Common myeloid progenitor, CD34-positive (primary cell): ENCODE measurements at regions not wholly inside any gene's neighbourhood (a gene's known extent, or its start where the extent isn't known, plus 50 kb on each side); places are given as distances from the start of the nearest gene placed in this dataset.
A peak's percentile ranks its signal among the peaks of the same experiment; 100 is the strongest.

Experiments used
- CTCF ChIA-PET: fragments of 350-600 bp; sonication (Branson Sonifier 250); formaldehyde crosslinking; loops from one replicate; lab custom pipeline; 2021; ENCODE audit warnings: antibody characterized with exemption; lab: Charles Lee
- POLR2A ChIA-PET: fragments of 350-600 bp; sonication (Branson Sonifier 250); formaldehyde crosslinking; loops from one replicate; lab custom pipeline; 2021; ENCODE audit warnings: antibody characterized with exemption; lab: Charles Lee
- DNase-seq, 3 donors: peaks; one replicate each; pipeline versions ENCODE4 v3.0.0 to v3.0.0-alpha.2; 2013
- H3K27ac ChIP-seq, 2 experiments: 1 replicate in 1 of 2; 2 replicates in 1 of 2; pipeline ENCODE4 v1.7.0; 2013; ENCODE audit warnings: inconsistent platforms in 2 of 2, low read length in 2 of 2, mild to moderate bottlenecking in 2 of 2, low read depth in 1 of 2, moderate library complexity in 1 of 2; ENCODE audit not compliant: severe bottlenecking in 2 of 2, insufficient read depth in 1 of 2, poor library complexity in 1 of 2
- H3K27me3 ChIP-seq, 5 experiments: replicated peaks in 2 of 5; 1 replicate in 3 of 5; 2 replicates in 2 of 5; pipeline versions ENCODE4 v1.6.1 to v1.7.0; 2013; ENCODE audit warnings: low read length in 4 of 5, mild to moderate bottlenecking in 2 of 5, moderate library complexity in 2 of 5, inconsistent platforms in 1 of 5; ENCODE audit not compliant: insufficient read depth in 5 of 5, control insufficient read depth in 4 of 5
- H3K36me3 ChIP-seq, 4 experiments: 1 replicate in 2 of 4; 2 replicates in 2 of 4; pipeline versions ENCODE4 v1.6.1 to v1.7.0; 2013; ENCODE audit warnings: low read length in 3 of 4, control low read depth in 1 of 4, mild to moderate bottlenecking in 1 of 4; ENCODE audit not compliant: control insufficient read depth in 4 of 4, insufficient read depth in 4 of 4
- H3K4me1 ChIP-seq, 4 experiments: 1 replicate in 3 of 4; 2 replicates in 1 of 4; pipeline versions ENCODE4 v1.6.1 to v1.7.1; 2013; ENCODE audit warnings: low read length in 3 of 4, mild to moderate bottlenecking in 3 of 4, control low read depth in 1 of 4, inconsistent platforms in 1 of 4, moderate library complexity in 1 of 4; ENCODE audit not compliant: control insufficient read depth in 4 of 4, insufficient read depth in 4 of 4; ENCODE audit errors: control extremely low read depth in 1 of 4
- H3K4me3 ChIP-seq, 7 experiments: 1 replicate in 4 of 7; 2 replicates in 3 of 7; pipeline versions ENCODE4 v1.5.1 to v1.7.0; 2013; ENCODE audit warnings: mild to moderate bottlenecking in 7 of 7, low read length in 6 of 7, moderate library complexity in 6 of 7, inconsistent platforms in 2 of 7, low read depth in 2 of 7, control low read depth in 1 of 7; ENCODE audit not compliant: insufficient read depth in 4 of 7, control insufficient read depth in 1 of 7; ENCODE audit errors: extremely low read depth in 1 of 7
- H3K9me3 ChIP-seq, 5 experiments: 1 replicate in 4 of 5; 2 replicates in 1 of 5; pipeline versions ENCODE4 v1.6.1 to v1.7.1; 2013; ENCODE audit warnings: low read length in 4 of 5, mild to moderate bottlenecking in 2 of 5, inconsistent platforms in 1 of 5, low read depth in 1 of 5, moderate library complexity in 1 of 5; ENCODE audit not compliant: control insufficient read depth in 4 of 5, insufficient read depth in 2 of 5; ENCODE audit errors: control extremely low read depth in 1 of 5
- WGBS: methylation state at CpG from one replicate; pipeline ENCODE4 v1.1.5; 2013; ENCODE audit not compliant: insufficient coverage; 5-methylcytosine and 5-hydroxymethylcytosine counted together

DNA sequence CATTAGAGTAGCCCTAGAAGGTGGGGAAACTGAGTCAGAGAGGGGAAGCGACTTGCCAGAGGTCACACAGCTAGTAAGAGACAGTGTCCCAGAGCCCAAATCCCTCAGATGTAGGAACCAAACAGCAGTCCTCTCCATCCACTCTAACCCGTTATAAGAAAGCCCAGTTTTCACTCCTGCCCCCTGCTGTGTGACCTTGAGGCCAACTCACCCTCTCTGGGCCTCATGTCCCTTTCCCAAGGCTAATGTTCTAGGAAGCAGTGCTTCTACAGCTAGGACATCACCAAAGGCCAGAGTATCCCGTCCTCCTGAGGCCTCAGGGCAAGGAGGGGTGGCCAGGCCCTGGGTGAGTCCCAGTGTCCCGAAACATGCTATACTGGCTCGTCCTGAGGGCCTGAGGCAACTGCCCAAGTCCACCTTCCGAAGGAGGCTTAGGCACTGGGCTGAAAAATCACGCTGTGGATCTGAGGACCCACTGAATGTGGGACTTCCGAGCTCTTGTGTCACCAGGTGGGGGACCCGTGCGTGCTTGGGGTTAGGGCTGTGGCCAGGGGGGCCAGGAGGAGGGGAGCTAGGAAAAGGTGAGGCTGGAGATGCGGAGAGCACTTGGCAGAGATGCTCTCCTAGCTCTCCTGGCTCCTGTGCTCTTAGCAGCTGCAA is 109.2 kb upstream of the SLC6A11 start:
- Histone ChIP-seq H3K4me3 (peak overlapping the region in 1 of 7 experiments; percentile 51), H3K4me1 (peaks cover 0 to 6% (median 3%) of the 10 kb centered on the region in 4 experiments), H3K27me3 (peaks cover 6 to 96% (median 46%) of the 10 kb centered on the region in 5 experiments), H3K27ac (no peak overlapping the region), H3K36me3 (no peaks in the 10 kb centered on the region), H3K9me3 (peaks cover 0 to 3% (median 0%) of the 10 kb centered on the region in 5 experiments)
- 40% methylated on average over 9 of the region's 11 CpGs for WGBS
- POLR2A ChIA-PET: interaction anchor here (0.6 kb wide), 1 partner anchor 247 kb away, joined by 3 read pairs; no protein-coding TSS in a partner anchor
- CTCF ChIA-PET: interaction anchor here (1.0 to 1.2 kb wide), 2 partner anchors 31 to 289 kb away, joined by 3 to 5 read pairs; no protein-coding TSS in a partner anchor
- DNase-seq: no peak

DNA sequence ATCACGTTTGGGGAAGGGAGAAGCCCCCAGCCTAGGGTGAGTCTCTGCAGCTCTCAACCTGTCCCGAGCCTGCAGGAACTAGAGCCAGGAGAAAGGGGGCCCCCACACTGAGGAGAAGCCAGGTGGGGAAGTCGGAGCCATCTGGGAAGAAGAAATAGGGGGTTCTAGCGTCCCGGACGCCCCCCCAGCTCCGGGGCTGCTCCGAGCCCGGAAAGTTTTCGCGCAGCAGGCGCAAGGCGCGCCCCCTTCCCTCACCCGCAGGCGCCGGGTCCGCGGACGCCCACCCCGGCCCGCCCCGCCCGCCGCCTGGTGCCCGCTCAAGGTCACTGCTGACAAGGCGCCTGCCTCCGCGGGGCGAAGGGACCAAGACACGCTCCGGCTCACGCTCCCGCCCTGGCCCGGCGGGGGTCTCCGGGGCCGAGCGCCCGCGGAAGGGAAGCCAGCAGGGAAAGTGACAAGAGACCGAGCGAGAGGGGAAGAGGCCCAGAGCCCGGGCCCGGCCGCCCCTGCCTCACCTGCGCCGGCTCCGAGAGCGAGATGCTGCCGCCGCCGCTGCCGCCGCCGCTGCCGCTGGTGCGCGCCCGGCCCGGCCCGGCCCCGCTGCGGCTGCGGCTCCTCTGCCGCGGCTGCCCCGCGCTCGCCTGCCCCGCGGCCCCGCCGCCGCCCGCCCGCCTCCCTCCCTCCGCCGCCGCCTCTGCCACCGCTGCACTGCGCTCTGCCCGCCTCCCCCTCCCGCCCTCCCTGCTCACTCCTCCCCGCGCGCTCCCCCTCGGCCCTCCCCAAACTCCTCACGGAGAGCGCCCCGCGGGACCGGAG is 108.4 kb upstream of the SLC6A11 start:
- Histone ChIP-seq H3K27ac (no peak overlapping the region), H3K9me3 (peaks cover 0 to 3% (median 0%) of the 10 kb centered on the region in 5 experiments), H3K4me1 (peaks cover 0 to 6% (median 3%) of the 10 kb centered on the region in 4 experiments), H3K36me3 (no peaks in the 10 kb centered on the region), H3K27me3 (peaks cover 3 to 96% (median 49%) of the 10 kb centered on the region in 5 experiments), H3K4me3 (peak overlapping the region in 3 of 7 experiments; percentile 8 to 51 (median 26))
- DNase-seq: peak; percentile 4 to 31 (median 18)
- ChIA-PET CTCF (interaction anchor here (1.0 to 1.2 kb wide), 2 partner anchors 30 to 290 kb away, joined by 3 to 5 read pairs; no protein-coding TSS in a partner anchor), POLR2A (no interaction called here)
- WGBS: 2% methylated on average over 41 of the region's 93 CpGs

DNA sequence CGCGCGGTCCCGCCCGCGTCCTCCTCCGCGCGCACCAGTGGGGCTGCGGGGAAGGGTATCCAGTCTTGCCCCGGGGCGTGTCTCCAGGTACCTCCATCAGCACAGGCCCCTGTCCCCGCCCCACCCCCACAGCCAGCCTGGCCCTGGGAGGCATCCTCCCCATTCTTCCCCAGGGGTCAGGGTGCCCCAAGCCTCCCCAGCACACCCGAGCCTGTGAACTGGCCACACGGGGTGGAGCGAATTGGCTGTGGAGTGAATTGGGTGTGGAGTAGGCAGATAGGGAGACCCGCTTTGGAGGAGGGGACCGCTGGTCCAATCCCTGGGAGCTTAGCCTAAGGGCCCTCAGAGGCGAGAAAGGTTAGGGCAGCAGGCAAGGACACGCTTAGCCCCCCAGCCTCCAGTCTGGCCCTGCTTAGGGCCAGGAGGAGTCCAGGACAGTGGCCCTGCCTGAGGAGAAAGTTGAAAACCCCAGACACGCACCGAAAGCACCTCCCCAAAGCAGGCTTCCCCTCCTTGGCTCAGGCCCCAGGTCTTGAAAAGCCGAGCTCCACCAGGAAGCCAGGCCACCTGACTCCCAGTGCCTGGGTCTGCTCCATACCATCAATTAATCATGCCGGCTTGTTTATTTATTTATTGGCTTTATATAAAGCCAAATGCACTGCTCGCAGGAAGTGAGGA is 107.7 kb upstream of the SLC6A11 start:
- ChIA-PET POLR2A (no interaction called here), CTCF (interaction anchor here (1.1 kb wide), 1 partner anchor 30 kb away, joined by 4 read pairs; no protein-coding TSS in a partner anchor)
- Histone ChIP-seq H3K27me3 (peaks cover 3 to 94% (median 47%) of the 10 kb centered on the region in 5 experiments), H3K27ac (no peak overlapping the region), H3K36me3 (no peaks in the 10 kb centered on the region), H3K4me3 (no peak overlapping the region), H3K4me1 (peaks cover 0 to 6% (median 3%) of the 10 kb centered on the region in 4 experiments), H3K9me3 (peaks cover 0 to 3% (median 0%) of the 10 kb centered on the region in 5 experiments)
- WGBS: 35% methylated on average over 13 of the region's 25 CpGs
- DNase-seq: no peak

GRCh38 chr3:10709110-10709781 is 106.8 kb upstream of the SLC6A11 start:
- CTCF ChIA-PET: interaction anchor here (1.0 to 1.1 kb wide), 2 partner anchors 29 to 275 kb away, joined by 4 read pairs; no protein-coding TSS in a partner anchor
- DNase-seq: no peak
- no peaks in the 10 kb centered on the region for H3K36me3 ChIP-seq
- POLR2A ChIA-PET: no interaction called here
- H3K9me3 ChIP-seq: peaks cover 0 to 3% (median 0%) of the 10 kb centered on the region in 5 experiments
- H3K27ac ChIP-seq: no peak overlapping the region
- H3K4me1 ChIP-seq: peaks cover 0 to 6% (median 3%) of the 10 kb centered on the region in 4 experiments
- H3K27me3 ChIP-seq: peaks cover 3 to 86% (median 46%) of the 10 kb centered on the region in 5 experiments
- no peak overlapping the region for H3K4me3 ChIP-seq
- WGBS: 80% methylated on average over 8 of the region's 9 CpGs

DNA sequence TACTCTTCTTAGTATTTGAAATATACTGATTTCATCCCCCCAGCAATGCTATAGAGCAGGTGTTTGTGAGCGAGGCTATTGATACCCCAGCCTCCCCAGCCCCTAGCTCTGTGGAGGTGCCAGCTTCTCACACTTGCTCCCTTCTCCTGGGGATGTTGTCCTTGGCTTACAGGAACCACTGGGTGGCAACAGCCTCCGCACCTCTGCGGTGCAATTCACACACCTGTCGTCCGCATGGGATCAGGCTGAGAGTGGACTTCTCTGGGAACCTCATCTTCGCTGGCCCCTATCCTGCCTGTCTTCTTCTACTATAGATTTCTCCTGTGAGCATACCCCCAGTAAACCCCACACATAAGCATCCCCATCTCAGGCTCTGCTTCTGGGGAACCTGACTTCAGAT is 103.9 kb upstream of the SLC6A11 start:
- CTCF ChIA-PET: no interaction called here
- Histone ChIP-seq H3K9me3 (peaks cover 0 to 10% (median 3%) of the 10 kb centered on the region in 5 experiments), H3K4me1 (peaks cover 0 to 4% (median 2%) of the 10 kb centered on the region in 4 experiments)

GRCh38 chr3:10713656-10714055 is 102.4 kb upstream of the SLC6A11 start:
- Histone ChIP-seq H3K4me3 (no peak overlapping the region), H3K27me3 (peaks cover 0 to 50% (median 17%) of the 10 kb centered on the region in 5 experiments), H3K9me3 (peaks cover 0 to 10% (median 3%) of the 10 kb centered on the region in 5 experiments), H3K36me3 (no peaks in the 10 kb centered on the region), H3K4me1 (no peaks in the 10 kb centered on the region), H3K27ac (no peak overlapping the region)
- no peak for DNase-seq
- CTCF ChIA-PET: interaction anchor here (0.6 kb wide), 1 partner anchor 25 kb away, joined by 5 read pairs; no protein-coding TSS in a partner anchor
- 60% methylated on average over 4 of the region's 6 CpGs for WGBS
- POLR2A ChIA-PET: no interaction called here

More for the DNA sequence above, 103.9 kb upstream of the SLC6A11 start:
- Histone ChIP-seq H3K4me3 (no peak overlapping the region), H3K27ac (no peak overlapping the region), H3K27me3 (peaks cover 0 to 62% (median 24%) of the 10 kb centered on the region in 5 experiments), H3K36me3 (no peaks in the 10 kb centered on the region)
- WGBS: 79% methylated on average over 4 of the region's 6 CpGs
- no peak for DNase-seq
- POLR2A ChIA-PET: no interaction called here
